Upper lobe of left lung (tissue), 4 donors: ENCODE measurements at regions not wholly inside any gene's neighbourhood (a gene's known extent, or its start where the extent isn't known, plus 50 kb on each side); places are given as distances from the start of the nearest gene placed in this dataset.

Experiments
- CTCF ChIP-seq, 6 experiments: fragments of 450-650 bp in 4 of 6; fragments of 200-600 bp in 2 of 6; sonication (generic) in 2 of 6; IDR thresholded peaks; one replicate each; pipeline ENCODE4 v1.5.1; 2016 to 2019; ENCODE audit warnings: antibody characterized with exemption in 6 of 6
- EP300 ChIP-seq, 4 donors: sonication (generic); formaldehyde crosslinking; IDR thresholded peaks; one replicate each; pipeline ENCODE4 v1.5.1; 2017; ENCODE audit warnings: antibody characterized with exemption in 4 of 4, control low read depth in 2 of 4
- POLR2A ChIP-seq, 4 donors: fragments of 450-650 bp; IDR thresholded peaks; one replicate each; pipeline ENCODE4 v1.5.1; 2016 to 2017; ENCODE audit warnings: antibody characterized with exemption in 4 of 4, mild to moderate bottlenecking in 2 of 4
- POLR2AphosphoS5 ChIP-seq, 2 donors: sonication (generic); formaldehyde crosslinking; IDR thresholded peaks; one replicate each; pipeline ENCODE4 v1.5.1; 2017; ENCODE audit warnings: antibody characterized with exemption in 2 of 2

GRCh38 chr1:234985516-234986294 lies 142.9 kb downstream of the TOMM20 start:
- no peak for TF ChIP-seq POLR2AphosphoS5 (IDR thresholded peaks at IDR 0.05)
- no peak for TF ChIP-seq POLR2A (IDR thresholded peaks at IDR 0.05)
- TF ChIP-seq CTCF (IDR thresholded peaks at IDR 0.05) = no peak
- no peak for TF ChIP-seq EP300 (IDR thresholded peaks at IDR 0.05)
